GM04504 (cell line): ENCODE measurements at regions not wholly inside any gene's neighbourhood (a gene's known extent, or its start where the extent isn't known, plus 50 kb on each side); places are given as distances from the start of the nearest gene placed in this dataset.
"Not testable (repeated sequence)": the region's sequence is repeated elsewhere in the genome, so short reads cannot be mapped to it uniquely, and the experiment has no call there.

Source experiments
- DNase-seq: peaks from one replicate; pipeline ENCODE4 v3.0.0-alpha.2; 2012; ENCODE audit warnings: low read depth

- DNase-seq, result no peak
These were observed 53.5 kb downstream of the TEX51 start for GRCh38 chr2:126952216-126952615.

- no peak for DNase-seq
These were observed 54.8 kb downstream of the TEX51 start for GRCh38 chr2:126953483-126953882.

DNA sequence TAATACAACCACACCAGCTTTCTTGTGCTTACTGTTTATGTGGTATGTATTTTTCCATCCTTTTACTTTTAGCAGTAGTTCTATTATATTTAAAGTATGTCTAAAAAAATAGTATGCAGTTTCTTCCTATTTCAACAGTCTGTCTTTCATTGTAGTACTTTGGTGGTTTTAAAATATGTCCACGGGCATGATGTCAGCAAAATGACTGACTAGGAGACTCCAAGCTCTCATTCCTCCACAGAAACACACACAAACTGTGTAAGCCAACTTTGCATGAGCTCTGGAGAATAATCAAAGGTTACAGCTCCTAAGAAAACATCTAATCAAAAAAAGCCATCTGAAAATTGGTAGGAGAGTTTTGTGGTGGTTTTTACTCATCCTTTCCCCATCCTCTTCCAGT, 56.1 kb downstream of the TEX51 start:
- no peak for DNase-seq

DNA sequence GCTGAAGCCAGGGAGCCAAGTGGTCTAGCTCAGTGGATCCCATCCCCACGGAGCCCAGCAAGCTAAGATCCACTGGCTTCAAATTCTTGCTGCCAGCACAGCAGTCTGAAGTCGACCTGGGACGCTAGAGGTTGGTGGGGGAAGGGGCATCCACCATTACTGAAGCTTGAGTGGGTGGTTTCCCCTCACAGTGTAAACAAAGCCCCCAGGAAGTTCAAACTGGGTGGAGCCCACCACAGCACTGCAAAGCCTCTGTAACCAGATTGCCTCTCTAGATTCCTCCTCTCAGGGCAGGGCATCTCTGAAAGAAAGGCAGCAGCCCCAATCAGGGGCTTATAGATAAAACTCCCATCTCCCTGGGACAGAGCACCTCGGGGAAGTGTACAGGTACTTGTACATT, 58.1 kb downstream of the TEX51 start:
- DNase-seq, result not testable (repeated sequence)

GRCh38 chr2:126963390-126963789, 64.7 kb downstream of the TEX51 start:
- DNase-seq, result no peak

GRCh38 chr2:126966601-126967000, 67.9 kb downstream of the TEX51 start:
- DNase-seq, result no peak

- no peak for DNase-seq
These were observed 71.9 kb downstream of the TEX51 start for GRCh38 chr2:126970583-126970982.

GRCh38 chr2:126971162-126971480, 72.4 kb downstream of the TEX51 start:
- no peak for DNase-seq

DNA sequence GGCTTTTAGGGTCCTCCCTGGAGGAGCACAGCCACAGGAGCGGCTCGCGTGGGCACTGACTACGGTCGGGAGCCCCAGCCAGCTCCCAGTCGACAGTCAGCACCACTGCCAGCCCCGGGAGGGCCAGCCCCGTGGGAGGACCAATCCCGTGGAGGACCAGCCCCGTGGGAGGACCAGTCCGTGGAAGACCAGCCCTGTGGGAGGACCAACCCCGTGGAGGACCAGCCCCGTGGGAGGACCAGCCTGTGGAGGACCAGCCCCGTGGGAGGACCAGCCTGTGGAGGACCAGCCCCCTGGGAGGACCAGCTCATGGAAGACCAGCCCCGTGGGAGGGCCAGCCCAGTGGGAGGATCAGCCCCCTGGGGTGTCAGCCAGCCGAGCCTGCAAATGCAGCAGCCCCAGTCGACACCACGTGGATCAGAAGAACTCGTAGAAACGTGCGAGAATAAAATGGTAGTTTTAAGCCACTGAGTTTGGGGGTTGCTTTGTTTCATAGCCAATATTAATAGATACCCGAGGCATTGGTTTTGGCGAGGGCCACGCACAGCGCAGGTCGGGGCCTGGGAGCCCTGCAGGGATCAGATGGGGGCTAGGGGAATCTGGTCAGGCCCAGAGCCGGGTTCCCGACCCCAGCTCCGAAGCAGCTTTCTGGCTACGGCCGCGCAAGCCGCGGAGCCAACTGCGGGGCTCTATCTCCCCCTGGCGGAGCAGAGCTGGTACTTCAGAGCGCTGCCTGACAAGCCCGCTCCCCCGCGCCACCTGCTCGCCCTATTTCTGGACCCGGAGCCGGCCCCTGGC, 73.0 kb downstream of the TEX51 start:
- peak; percentile 27 for DNase-seq

- DNase-seq, result no peak
These were observed 73.6 kb downstream of the TEX51 start for GRCh38 chr2:126972279-126972626.

- DNase-seq, result no peak
These were observed 75.1 kb downstream of the TEX51 start for GRCh38 chr2:126973745-126974144.

GRCh38 chr2:126975671-126976655, 77.3 kb downstream of the TEX51 start:
- no peak for DNase-seq

DNA sequence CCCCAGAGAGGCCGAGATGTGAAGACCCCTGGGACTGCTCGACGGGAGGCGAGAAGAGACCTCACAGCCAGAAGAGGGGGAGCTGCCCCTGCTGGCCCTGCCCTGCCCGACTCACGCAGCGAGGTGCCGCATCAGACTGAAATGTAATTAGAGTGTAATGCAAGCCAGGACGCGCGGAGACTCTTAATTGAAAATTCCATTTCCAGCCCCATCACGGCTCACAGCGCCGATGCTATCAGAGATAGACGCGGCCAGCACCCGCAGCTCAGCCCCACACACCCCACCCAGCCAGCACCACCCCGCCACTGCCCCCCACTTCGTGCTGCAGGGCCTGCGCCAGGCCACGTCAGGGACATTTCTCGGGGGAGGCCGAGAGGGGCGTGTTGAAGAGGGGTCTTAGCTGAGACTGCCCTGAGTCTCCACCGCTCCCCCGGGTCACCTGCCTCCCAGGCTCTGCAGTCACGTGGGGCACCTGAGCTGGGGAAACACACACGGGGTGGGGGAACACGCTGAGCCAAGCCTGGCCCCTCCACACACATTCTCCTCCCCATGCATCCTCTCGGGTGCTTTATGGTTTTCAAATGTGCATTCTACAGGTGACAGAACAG, 78.1 kb downstream of the TEX51 start:
- DNase-seq, result no peak

DNA sequence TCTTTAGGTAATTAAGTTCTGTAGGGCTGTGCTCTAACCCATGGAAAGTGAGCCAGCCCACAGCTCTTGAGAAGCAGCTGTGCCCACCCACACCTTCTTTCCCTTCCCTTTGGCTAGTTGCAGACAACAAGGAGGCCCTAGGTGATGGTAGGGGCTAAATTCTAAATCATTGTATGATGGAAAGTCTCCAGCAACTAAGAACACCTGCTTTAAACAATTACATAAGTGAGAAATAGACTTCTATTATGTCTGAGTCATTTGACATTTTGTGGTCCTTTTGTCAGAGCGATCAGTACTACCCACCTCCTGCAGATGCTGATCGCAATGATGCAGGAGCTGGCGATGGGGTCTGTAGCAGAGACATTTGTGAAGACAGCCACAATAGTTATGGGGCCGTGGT, 79.6 kb downstream of the TEX51 start:
- no peak for DNase-seq

DNA sequence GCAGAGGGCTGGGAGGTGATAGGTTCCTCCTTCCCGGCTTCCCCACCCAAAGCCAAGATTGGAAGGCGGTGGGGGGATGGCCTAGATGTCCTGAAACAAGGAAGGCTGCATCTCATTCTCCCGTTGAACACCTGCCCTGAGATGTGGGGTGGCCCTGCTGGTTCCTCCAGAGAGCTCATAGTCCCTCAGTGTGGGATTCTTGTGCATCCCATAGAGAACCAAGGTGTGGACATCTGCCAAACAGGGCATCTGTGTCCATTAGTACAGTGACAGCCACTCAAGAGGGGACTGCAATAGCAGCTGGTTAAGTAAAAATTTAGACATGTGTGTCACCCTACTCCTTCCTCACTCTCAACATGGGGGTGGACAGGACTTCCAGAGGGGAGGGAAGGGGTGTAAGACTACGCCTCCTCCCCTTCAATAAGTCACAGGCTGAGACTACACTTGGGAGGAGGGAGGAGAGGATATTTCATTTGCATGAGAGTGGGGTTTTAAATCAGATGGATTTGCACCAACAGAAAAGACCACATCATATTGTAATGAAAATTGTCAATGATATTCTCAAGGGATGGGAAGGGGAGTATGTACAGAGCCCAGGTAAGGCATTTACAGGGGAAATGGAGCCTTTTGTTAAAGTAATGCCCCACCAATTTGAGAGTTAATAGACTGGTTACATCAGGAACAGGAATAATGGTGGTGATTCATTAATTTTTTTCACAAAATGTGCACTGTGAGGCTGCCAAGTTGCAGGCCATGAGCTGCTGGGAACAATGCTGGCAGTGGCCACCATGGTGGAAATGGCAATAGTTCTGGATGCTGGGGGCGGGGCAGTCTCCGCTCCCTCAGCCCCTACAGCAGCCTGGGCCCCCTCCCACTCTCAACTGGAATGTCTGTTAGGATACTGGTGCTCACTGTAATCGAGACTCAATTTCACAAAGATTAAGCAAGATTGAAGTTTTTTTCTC, 80.6 kb downstream of the TEX51 start:
- no peak for DNase-seq

GRCh38 chr2:126981476-126981875, 82.8 kb downstream of the TEX51 start:
- DNase-seq, result no peak

- no peak for DNase-seq
These were observed 84.2 kb downstream of the TEX51 start for GRCh38 chr2:126982935-126983334.

- DNase-seq, result no peak
These were observed 88.0 kb downstream of the TEX51 start for GRCh38 chr2:126986631-126987187.

GRCh38 chr2:126988482-126988881, 89.8 kb downstream of the TEX51 start:
- DNase-seq, result no peak

- DNase-seq, result not testable (repeated sequence)
These were observed 90.4 kb downstream of the TEX51 start for GRCh38 chr2:126989064-126989463.

GRCh38 chr2:126990200-126990599, 91.5 kb downstream of the TEX51 start:
- no peak for DNase-seq
